Lung (tissue), 11 donors: ENCODE measurements at regions not wholly inside any gene's neighbourhood (a gene's known extent, or its start where the extent isn't known, plus 50 kb on each side); places are given as distances from the start of the nearest gene placed in this dataset.
A peak's percentile ranks its signal among the peaks of the same experiment; 100 is the strongest.

Experiments
- ATAC-seq: fragments of 200-7000 bp; cut with Tn5 transposase; one replicate; pipeline ENCODE4 v1.9.1; 2020; ENCODE audit warnings: moderate number of reproducible peaks; ENCODE audit not compliant: insufficient read depth, low FRiP score
- DNase-seq, 3 donors: peaks; one replicate each; pipeline ENCODE4 v3.0.0-alpha.2; 2013 to 2017
- H3K27ac ChIP-seq, 2 donors: one replicate each; pipeline ENCODE4 v1.5.1; 2013; ENCODE audit warnings: mild to moderate bottlenecking in 2 of 2, moderate library complexity in 2 of 2, control low read depth in 1 of 2, inconsistent platforms in 1 of 2, low read depth in 1 of 2, low read length in 1 of 2
- H3K27me3 ChIP-seq, 3 donors: one replicate each; pipeline ENCODE4 v1.5.1; 2013; ENCODE audit warnings: low read length in 2 of 3; ENCODE audit not compliant: control insufficient read depth in 3 of 3, insufficient read depth in 3 of 3
- H3K36me3 ChIP-seq, 4 donors: one replicate each; pipeline ENCODE4 v1.5.1; 2013; ENCODE audit warnings: low read length in 4 of 4, mild to moderate bottlenecking in 1 of 4, moderate library complexity in 1 of 4; ENCODE audit not compliant: control insufficient read depth in 4 of 4, insufficient read depth in 4 of 4
- H3K4me1 ChIP-seq, 5 donors: one replicate each; pipeline ENCODE4 v1.5.1; 2013; ENCODE audit warnings: low read length in 5 of 5, mild to moderate bottlenecking in 2 of 5, moderate library complexity in 1 of 5; ENCODE audit not compliant: control insufficient read depth in 5 of 5, insufficient read depth in 5 of 5
- H3K4me3 ChIP-seq: one replicate; pipeline ENCODE4 v1.5.1; 2013; ENCODE audit warnings: mild to moderate bottlenecking, control low read depth, moderate library complexity
- H3K9ac ChIP-seq, 2 donors: one replicate each; pipeline ENCODE4 v1.5.1; 2013; ENCODE audit warnings: low read length in 2 of 2, control low read depth in 1 of 2; ENCODE audit not compliant: insufficient read depth in 1 of 2
- H3K9me3 ChIP-seq, 4 donors: one replicate each; pipeline ENCODE4 v1.5.1; 2013; ENCODE audit warnings: low read length in 3 of 4, mild to moderate bottlenecking in 1 of 4, moderate library complexity in 1 of 4; ENCODE audit not compliant: control insufficient read depth in 4 of 4, insufficient read depth in 3 of 4
- CTCF ChIP-seq: IDR thresholded peaks from 2 replicates; pipeline ENCODE4 v1.5.1; 2012; ENCODE audit warnings: mild to moderate bottlenecking; ENCODE audit errors: control extremely low read depth, extremely low read depth
- WGBS, 2 donors: extraction: QIAGEN DNeasy Blood & Tissue Kit; methylation state at CpG; one replicate each; pipeline ENCODE4 v1.1.7; 2013; 5-methylcytosine and 5-hydroxymethylcytosine counted together
- donor health status: control.
- donor health status: control.
- donor health status: Bipolar disorder and iron deficiency.
- donor health status: healthy.
- donor health status: DM: yes; HTN: yes; CAD: no.

GRCh38 chrX:125947501-125947900 is 218.6 kb downstream of the DCAF12L2 start:
- Histone ChIP-seq H3K4me1 (no peaks in the 10 kb centered on the region), H3K36me3 (no peaks in the 10 kb centered on the region), H3K27me3 (no peaks in the 10 kb centered on the region), H3K9me3 (no peaks in the 10 kb centered on the region), H3K4me3 (no peak overlapping the region), H3K27ac (no peak overlapping the region), H3K9ac (no peak overlapping the region)
- no peak for ATAC-seq
- DNase-seq: no peak
- TF ChIP-seq CTCF: no peak
- WGBS, 2 donors: 66 to 81% methylated on average over 1 of the region's 1 CpG

GRCh38 chrX:125952973-125953372 is 213.1 kb downstream of the DCAF12L2 start:
- Histone ChIP-seq H3K27ac (no peak overlapping the region), H3K9me3 (no peaks in the 10 kb centered on the region), H3K4me3 (no peak overlapping the region), H3K36me3 (no peaks in the 10 kb centered on the region), H3K27me3 (no peaks in the 10 kb centered on the region), H3K4me1 (no peaks in the 10 kb centered on the region), H3K9ac (no peak overlapping the region)
- no peak for DNase-seq
- 60 to 66% methylated on average over 1 of the region's 1 CpG for WGBS, 2 donors
- no peak for TF ChIP-seq CTCF
- ATAC-seq: no peak

GRCh38 chrX:125953814-125954213 is 212.3 kb downstream of the DCAF12L2 start:
- H3K27me3 ChIP-seq: no peaks in the 10 kb centered on the region
- TF ChIP-seq CTCF: no peak
- H3K9me3 ChIP-seq: no peaks in the 10 kb centered on the region
- H3K4me3 ChIP-seq: no peak overlapping the region
- H3K9ac ChIP-seq: no peak overlapping the region
- DNase-seq (peak in 1 of 3 donors; percentile 6), ATAC-seq (no peak)
- WGBS, 2 donors: 22 to 54% methylated on average over 2 of the region's 2 CpGs
- no peak overlapping the region for H3K27ac ChIP-seq
- H3K36me3 ChIP-seq: no peaks in the 10 kb centered on the region
- H3K4me1 ChIP-seq: no peaks in the 10 kb centered on the region

GRCh38 chrX:125954236-125954635 is 211.9 kb downstream of the DCAF12L2 start:
- Histone ChIP-seq H3K27ac (no peak overlapping the region), H3K27me3 (no peaks in the 10 kb centered on the region), H3K4me1 (no peaks in the 10 kb centered on the region), H3K9ac (no peak overlapping the region), H3K9me3 (no peaks in the 10 kb centered on the region), H3K4me3 (no peak overlapping the region), H3K36me3 (no peaks in the 10 kb centered on the region)
- ATAC-seq (no peak), DNase-seq (no peak)
- TF ChIP-seq CTCF: no peak
- 37 to 62% methylated on average over 3 of the region's 3 CpGs for whole genome bisulfite sequencing, 2 donors
